ENCODE measurements at regions not wholly inside any gene's neighbourhood (a gene's known extent, or its start where the extent isn't known, plus 50 kb on each side); places are given as distances from the start of the nearest gene placed in this dataset.

GRCh38 chr1:177809819-177810218 lies 160.0 kb downstream of the SEC16B start:
- no peak for TF ChIP-seq CTCF (IDR thresholded peaks at IDR 0.05; ENCODE audit: low read depth, low read length, missing control alignments)
- H3K4me3 ChIP-seq (replicated peaks; ENCODE audit: low read depth, low read length), result no peak overlapping the region
- no peak for DNase-seq (ENCODE audit: extremely low read depth, low read depth)

GRCh38 chr1:177802304-177802703 lies 167.6 kb downstream of the SEC16B start:
- TF ChIP-seq CTCF (IDR thresholded peaks at IDR 0.05; ENCODE audit: low read depth, low read length, missing control alignments), result no peak
- DNase-seq (ENCODE audit: extremely low read depth, low read depth), result no peak
- no peak overlapping the region for H3K4me3 ChIP-seq (replicated peaks; ENCODE audit: low read depth, low read length)

- DNase-seq (ENCODE audit: extremely low read depth, low read depth), result no peak
- no peak for TF ChIP-seq CTCF (IDR thresholded peaks at IDR 0.05; ENCODE audit: low read depth, low read length, missing control alignments)
These were observed 168.1 kb downstream of the SEC16B start for GRCh38 chr1:177801790-177802189.

GRCh38 chr1:177800400-177801088 lies 169.3 kb downstream of the SEC16B start:
- DNase-seq (ENCODE audit: extremely low read depth, low read depth), result peak; percentile 25
- H3K4me3 ChIP-seq (replicated peaks; ENCODE audit: low read depth, low read length), result no peak overlapping the region
- no peak for TF ChIP-seq CTCF (IDR thresholded peaks at IDR 0.05; ENCODE audit: low read depth, low read length, missing control alignments)

More at GRCh38 chr1:177801790-177802189, 168.1 kb downstream of the SEC16B start:
- no peak overlapping the region for H3K4me3 ChIP-seq (replicated peaks; ENCODE audit: low read depth, low read length)

- H3K4me3 ChIP-seq (replicated peaks; ENCODE audit: low read depth, low read length), result no peak overlapping the region
- DNase-seq (ENCODE audit: extremely low read depth, low read depth), result no peak
- no peak for TF ChIP-seq CTCF (IDR thresholded peaks at IDR 0.05; ENCODE audit: low read depth, low read length, missing control alignments)
These were observed 170.1 kb downstream of the SEC16B start for GRCh38 chr1:177799746-177800145.

- no peak for TF ChIP-seq CTCF (IDR thresholded peaks at IDR 0.05; ENCODE audit: low read depth, low read length, missing control alignments)
- H3K4me3 ChIP-seq (replicated peaks; ENCODE audit: low read depth, low read length), result no peak overlapping the region
- DNase-seq (ENCODE audit: extremely low read depth, low read depth), result no peak
These were observed 171.2 kb downstream of the SEC16B start for GRCh38 chr1:177798614-177799013.

GRCh38 chr1:177796561-177796960 lies 173.3 kb downstream of the SEC16B start:
- no peak overlapping the region for H3K4me3 ChIP-seq (replicated peaks; ENCODE audit: low read depth, low read length)
- DNase-seq (ENCODE audit: extremely low read depth, low read depth), result no peak
- TF ChIP-seq CTCF (IDR thresholded peaks at IDR 0.05; ENCODE audit: low read depth, low read length, missing control alignments), result no peak
